KMS-11 (cell line): ENCODE measurements at regions not wholly inside any gene's neighbourhood (a gene's known extent, or its start where the extent isn't known, plus 50 kb on each side); places are given as distances from the start of the nearest gene placed in this dataset.
"Not testable (repeated sequence)": the region's sequence is repeated elsewhere in the genome, so short reads cannot be mapped to it uniquely, and the experiment has no call there.

Experiments used
- H2AFZ ChIP-seq: fragments of 200-600 bp; sonication (generic); 2 replicates; pipeline ENCODE4 v1.6.1; 2016; ENCODE audit warnings: antibody characterized with exemption, mixed run types, low read depth
- H3K27ac ChIP-seq: fragments of 200-600 bp; sonication (generic); 2 replicates; pipeline ENCODE4 v1.6.1; 2016; ENCODE audit warnings: mild to moderate bottlenecking, mixed run types
- H3K27me3 ChIP-seq: fragments of 200-600 bp; sonication (generic); 2 replicates; pipeline ENCODE4 v1.6.1; 2017; ENCODE audit warnings: mild to moderate bottlenecking, low read depth, mixed run types, moderate library complexity; ENCODE audit not compliant: insufficient read depth
- H3K36me3 ChIP-seq: fragments of 200-600 bp; sonication (generic); 2 replicates; pipeline ENCODE4 v1.6.1; 2017; ENCODE audit warnings: mild to moderate bottlenecking, mixed run types; ENCODE audit not compliant: insufficient read depth
- H3K4me1 ChIP-seq: fragments of 200-600 bp; sonication (generic); 2 replicates; pipeline ENCODE4 v1.6.1; 2016; ENCODE audit warnings: mild to moderate bottlenecking, low read depth, mixed run types; ENCODE audit not compliant: poor library complexity, severe bottlenecking
- H3K4me2 ChIP-seq: fragments of 200-600 bp; sonication (generic); 2 replicates; pipeline ENCODE4 v1.7.0; 2016; ENCODE audit warnings: mild to moderate bottlenecking, mixed run types
- H3K4me3 ChIP-seq: fragments of 200-600 bp; sonication (generic); IDR thresholded peaks from 2 replicates; pipeline ENCODE4 v1.6.1; 2017; ENCODE audit warnings: low read depth, low read length, mixed read lengths; ENCODE audit not compliant: insufficient read depth
- H3K79me2 ChIP-seq: fragments of 200-600 bp; sonication (generic); 2 replicates; pipeline ENCODE4 v1.6.1; 2016; ENCODE audit warnings: low read depth, mixed run types; ENCODE audit not compliant: insufficient read depth
- H3K9ac ChIP-seq: fragments of 200-600 bp; sonication (generic); 2 replicates; pipeline ENCODE4 v1.6.1; 2016; ENCODE audit warnings: mild to moderate bottlenecking, mixed run types
- H4K20me1 ChIP-seq: fragments of 200-600 bp; sonication (generic); 2 replicates; pipeline ENCODE4 v1.6.1; 2016; ENCODE audit warnings: mild to moderate bottlenecking, mixed run types; ENCODE audit not compliant: insufficient read depth
- CTCF ChIP-seq: fragments of 200-600 bp; sonication (generic); conservative IDR thresholded peaks from 2 replicates; pipeline ENCODE4 v1.6.1; 2017; ENCODE audit warnings: low read depth, mild to moderate bottlenecking, antibody characterized with exemption, low read length, moderate library complexity, mixed read lengths

DNA sequence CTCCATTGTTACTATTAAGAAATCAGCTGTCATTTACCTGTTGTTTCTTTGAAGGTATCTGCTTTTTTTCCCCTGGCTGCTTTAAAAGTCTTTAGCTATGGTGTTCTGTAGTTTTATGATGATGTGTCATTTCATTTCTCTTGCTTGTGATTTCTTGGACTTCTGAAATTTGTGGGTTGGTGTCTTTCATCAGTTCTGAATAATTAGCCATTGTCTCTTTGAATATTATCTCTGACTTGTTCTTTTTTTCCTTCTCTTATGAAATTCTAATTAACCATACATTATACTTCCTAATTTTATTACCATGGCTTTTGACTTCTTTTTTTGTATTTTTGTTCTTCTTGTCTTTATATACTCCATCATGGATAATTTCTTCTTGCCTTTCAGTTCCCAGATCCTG, 85.4 kb upstream of the GARIN1A start:
- H3K4me3 ChIP-seq, H3K4me2 ChIP-seq, H3K4me1 ChIP-seq, H3K9ac ChIP-seq, H4K20me1 ChIP-seq, H2AFZ ChIP-seq, H3K36me3 ChIP-seq, H3K27me3 ChIP-seq, H3K27ac ChIP-seq: not testable (repeated sequence)
- H3K79me2 ChIP-seq: peaks cover 10% of the 10 kb centered on the region; the same call in 1 of the 2 replicates

DNA sequence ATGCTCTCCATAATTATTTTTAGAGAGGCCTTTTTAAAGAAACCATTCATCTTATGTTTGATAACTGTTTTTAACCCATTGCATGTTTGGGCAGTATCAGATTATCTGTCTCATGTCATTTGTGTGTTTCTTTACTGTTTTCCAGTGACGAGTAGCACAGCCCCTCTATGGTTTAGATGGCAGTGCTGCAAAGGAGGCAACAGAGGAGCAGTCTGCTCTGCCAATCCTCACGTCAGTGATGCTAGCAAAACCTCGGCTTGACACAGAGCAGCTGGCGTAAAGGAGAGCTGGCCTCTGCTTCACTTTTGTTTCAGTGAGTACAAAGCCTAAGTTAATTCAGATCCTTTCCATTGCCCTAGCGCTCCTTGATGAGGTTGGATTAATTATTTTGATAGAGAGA, 80.4 kb upstream of the GARIN1A start:
- Histone ChIP-seq H3K36me3 (no peaks in the 10 kb centered on the region), H2AFZ (no peak overlapping the region), H4K20me1 (no peaks in the 10 kb centered on the region), H3K9ac (no peak overlapping the region), H3K4me1 (no peaks in the 10 kb centered on the region), H3K27ac (no peak overlapping the region), H3K4me3 (no peak overlapping the region), H3K79me2 (peaks cover 13% of the 10 kb centered on the region; the same call in 1 of the 2 replicates), H3K27me3 (no peaks in the 10 kb centered on the region), H3K4me2 (no peak overlapping the region)
- no peak for TF ChIP-seq CTCF

DNA sequence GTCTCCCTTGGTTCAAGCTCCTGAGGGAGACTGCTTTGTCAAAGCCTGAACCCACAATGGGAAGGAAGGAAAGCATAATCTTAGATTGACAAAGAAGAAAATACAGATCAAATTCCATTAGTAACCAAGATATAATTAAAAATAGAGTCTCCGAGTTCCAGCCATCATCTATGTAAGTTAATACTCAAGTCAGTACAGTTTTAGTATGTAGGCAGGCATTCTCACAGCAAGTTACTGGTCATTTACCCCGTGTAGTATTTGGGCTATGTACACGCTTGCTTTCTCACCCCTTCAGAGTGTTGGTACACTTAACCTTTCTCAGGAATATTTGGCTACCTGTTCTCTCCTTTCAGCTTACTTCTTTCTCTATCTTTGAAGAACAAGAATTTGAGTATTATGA, 79.9 kb upstream of the GARIN1A start:
- H3K27ac ChIP-seq, H3K4me1 ChIP-seq, H3K9ac ChIP-seq, H2AFZ ChIP-seq, H3K27me3 ChIP-seq, H4K20me1 ChIP-seq, H3K36me3 ChIP-seq, H3K4me2 ChIP-seq, H3K4me3 ChIP-seq: not testable (repeated sequence)
- H3K79me2 ChIP-seq: peaks cover 13% of the 10 kb centered on the region; the same call in 1 of the 2 replicates

DNA sequence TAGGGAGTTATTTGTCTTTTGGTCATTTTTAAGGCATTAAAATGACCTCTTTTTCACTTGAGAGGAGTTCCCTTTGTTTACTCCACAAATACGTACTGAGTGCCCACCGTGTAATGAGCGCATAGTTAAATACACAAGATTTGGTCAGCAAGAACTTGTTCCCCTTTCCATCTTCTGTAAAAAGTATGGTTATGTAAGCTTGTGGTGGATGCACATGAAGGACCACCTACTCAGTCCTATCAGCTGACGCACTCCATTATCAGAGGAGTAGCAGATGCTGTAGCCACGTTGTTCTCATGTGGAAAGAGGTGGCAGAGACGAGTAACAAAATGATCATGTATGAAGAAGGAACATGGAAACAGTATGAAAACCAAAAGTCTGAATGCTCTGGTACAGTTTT, 78.0 kb upstream of the GARIN1A start:
- not testable (repeated sequence) for H2AFZ ChIP-seq, H3K4me1 ChIP-seq, H3K4me2 ChIP-seq, H3K9ac ChIP-seq, H4K20me1 ChIP-seq, H3K4me3 ChIP-seq, H3K79me2 ChIP-seq, H3K27ac ChIP-seq, H3K36me3 ChIP-seq, H3K27me3 ChIP-seq

GRCh38 chr7:128596336-128597128, 75.6 kb upstream of the GARIN1A start:
- not testable (repeated sequence) for H3K4me3 ChIP-seq, H2AFZ ChIP-seq, H4K20me1 ChIP-seq, H3K9ac ChIP-seq, H3K27me3 ChIP-seq, H3K79me2 ChIP-seq, H3K27ac ChIP-seq, H3K4me2 ChIP-seq, H3K36me3 ChIP-seq
- peaks cover 11% of the 10 kb centered on the region for H3K4me1 ChIP-seq

GRCh38 chr7:128598946-128599345, 73.1 kb upstream of the GARIN1A start:
- H3K36me3 ChIP-seq, H3K9ac ChIP-seq, H3K79me2 ChIP-seq, H3K27ac ChIP-seq, H3K4me2 ChIP-seq, H3K4me3 ChIP-seq, H3K27me3 ChIP-seq, H4K20me1 ChIP-seq, H2AFZ ChIP-seq: not testable (repeated sequence)
- peaks cover 11% of the 10 kb centered on the region for H3K4me1 ChIP-seq
